NCI-H2196 treated with DMSO at 0.1 percent for 48 hours (cell line): ENCODE measurements at regions not wholly inside any gene's neighbourhood (a gene's known extent, or its start where the extent isn't known, plus 50 kb on each side); places are given as distances from the start of the nearest gene placed in this dataset.
"Not testable (repeated sequence)": the region's sequence is repeated elsewhere in the genome, so short reads cannot be mapped to it uniquely, and the experiment has no call there.

ENCODE experiments used
- DNase-seq: peaks from one replicate; lab custom pipeline; 2025; ENCODE audit not compliant: unreplicated experiment; lab: John Stamatoyannopoulos, UW

DNA sequence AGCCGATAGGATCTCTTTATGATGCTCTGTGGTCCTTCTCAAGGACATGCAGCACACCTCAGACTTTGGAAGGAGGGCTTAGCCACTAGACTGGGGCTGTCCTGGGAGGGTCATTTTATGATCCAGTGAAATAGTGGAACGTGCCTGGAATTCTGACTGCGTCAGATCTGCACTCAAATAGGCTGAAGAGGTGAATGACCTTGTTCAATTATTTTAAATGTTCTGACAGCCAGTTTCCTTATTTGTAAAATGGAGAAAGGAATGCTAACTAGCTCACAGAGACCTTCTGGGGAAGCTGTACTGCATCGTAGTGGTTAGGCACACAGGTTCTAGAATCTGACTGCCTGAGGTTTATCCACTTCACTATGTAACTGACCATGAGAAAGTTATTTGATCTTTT, 587.5 kb downstream of the MAFB start:
- no peak for DNase-seq

DNA sequence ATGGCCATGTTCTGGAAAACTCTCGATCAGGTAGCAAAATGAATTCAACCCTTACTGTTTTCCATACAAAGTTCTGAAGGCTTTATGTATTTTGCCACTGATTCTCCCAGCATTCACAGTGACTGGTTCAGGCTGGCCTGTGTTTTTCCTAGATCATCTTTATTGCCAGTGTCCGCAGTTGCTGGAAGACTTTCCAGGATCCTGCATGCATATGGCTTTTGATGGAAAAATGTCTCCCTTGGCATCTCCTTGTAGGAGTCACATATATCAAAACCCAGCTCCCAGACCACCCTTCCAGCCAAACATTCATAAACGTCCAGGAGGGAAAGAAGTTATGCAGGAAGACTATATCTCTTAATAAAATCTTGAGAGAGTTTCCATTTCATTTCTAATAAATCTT, 588.8 kb downstream of the MAFB start:
- no peak for DNase-seq

GRCh38 chr20:40090236-40090635, 598.8 kb downstream of the MAFB start:
- DNase-seq: no peak

DNA sequence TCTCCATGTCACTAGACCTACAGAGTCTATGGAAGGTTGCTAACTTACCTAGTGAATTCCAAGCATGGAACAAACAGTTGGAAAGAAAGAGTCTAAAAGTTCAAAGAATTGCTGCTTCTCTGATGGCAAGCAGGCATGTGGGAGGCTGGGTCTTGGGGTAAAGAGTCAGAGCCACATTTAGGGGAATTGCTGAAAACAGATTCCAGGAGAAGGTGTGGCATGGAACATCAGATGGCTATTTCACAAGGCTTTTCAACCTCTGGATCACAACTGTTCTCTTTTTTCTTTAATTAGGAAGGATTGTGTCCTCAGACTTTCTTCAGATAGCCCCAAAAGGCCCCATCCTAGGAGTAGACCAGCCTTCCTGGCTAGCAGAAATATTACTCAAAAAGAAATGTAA, 601.5 kb downstream of the MAFB start:
- DNase-seq: no peak

DNA sequence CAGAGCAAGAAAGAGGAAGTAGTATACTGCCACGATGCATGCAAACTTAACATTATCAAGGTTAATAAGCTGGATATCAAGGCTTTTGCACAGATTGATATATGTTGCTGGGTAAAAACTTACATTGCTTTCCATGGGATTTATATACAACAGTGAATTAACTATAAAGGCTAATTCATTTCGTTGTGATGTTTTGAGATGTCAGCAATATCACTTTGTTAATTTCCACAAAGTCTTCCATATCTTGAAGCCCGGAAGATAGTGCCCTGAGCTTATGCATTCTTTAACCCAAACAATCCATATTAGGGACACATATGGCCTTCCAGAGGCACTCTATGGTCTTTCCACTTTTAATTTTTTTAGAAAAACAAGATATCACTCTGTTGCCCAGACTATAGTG, 603.5 kb downstream of the MAFB start:
- DNase-seq: no peak

DNA sequence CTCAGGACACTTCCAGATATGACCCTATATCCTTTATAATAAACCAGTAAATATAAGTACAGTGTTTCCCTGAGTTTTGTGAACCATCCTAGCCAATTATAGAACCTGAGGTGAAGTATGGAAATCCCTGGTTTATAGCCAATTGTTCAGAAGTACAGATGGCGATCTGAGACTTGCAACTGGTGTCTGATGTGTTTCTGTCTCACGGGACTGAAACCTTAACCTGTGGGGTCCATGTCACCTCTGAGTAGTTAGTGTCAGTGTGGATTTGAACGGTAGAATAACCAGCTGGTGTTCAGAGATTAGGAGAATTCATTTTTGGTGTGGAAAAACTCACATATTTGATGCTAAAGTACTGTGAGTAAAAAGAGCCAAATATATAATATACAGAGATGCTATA, 606.6 kb downstream of the MAFB start:
- no peak for DNase-seq

DNA sequence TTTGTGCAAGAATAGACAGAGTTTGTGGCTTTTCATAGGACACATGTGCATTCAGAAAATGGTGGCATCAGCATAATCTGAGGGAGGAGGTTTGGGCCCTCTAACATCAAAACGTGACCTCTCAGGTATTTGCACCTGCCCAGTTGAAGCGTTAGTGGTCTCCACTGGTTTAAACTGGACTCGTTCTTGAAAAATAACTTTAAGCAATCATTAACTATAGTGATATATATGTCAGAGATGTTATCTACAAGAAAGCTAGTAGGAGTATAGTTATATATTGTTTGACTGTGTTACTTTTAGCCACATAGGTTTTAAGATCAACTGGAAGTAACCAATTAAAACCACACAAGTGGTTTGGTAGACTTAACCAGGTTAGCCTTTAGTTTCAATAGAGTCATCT, 607.4 kb downstream of the MAFB start:
- no peak for DNase-seq

DNA sequence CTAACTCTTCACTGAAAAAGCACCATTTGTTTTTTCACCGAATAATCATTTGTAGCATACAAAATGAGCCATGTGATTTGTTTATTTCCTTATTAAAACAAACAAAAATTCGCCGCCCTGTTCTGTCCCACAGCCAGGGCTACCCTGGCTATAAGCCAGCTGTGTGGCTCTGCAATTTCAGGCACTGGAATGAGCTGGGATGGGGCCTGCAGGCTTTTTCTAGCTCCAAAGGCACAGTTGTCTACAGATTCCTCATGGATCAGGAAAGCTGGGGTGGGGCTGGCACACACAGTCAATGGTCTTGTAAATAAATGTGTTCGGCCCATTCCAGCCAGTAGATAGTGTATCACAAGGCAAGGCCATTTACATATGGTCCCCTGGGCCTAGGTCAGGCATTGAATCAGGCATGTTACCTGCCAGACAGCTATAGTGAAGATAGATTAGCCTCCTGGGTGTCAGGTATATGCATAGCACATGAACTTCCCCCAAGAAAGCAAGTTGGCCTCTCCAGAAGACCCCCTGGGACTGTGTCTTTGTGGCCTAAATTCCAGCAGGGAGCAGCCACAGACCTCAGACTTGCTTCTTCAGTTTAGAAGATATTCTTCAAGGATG, 608.9 kb downstream of the MAFB start:
- no peak for DNase-seq

DNA sequence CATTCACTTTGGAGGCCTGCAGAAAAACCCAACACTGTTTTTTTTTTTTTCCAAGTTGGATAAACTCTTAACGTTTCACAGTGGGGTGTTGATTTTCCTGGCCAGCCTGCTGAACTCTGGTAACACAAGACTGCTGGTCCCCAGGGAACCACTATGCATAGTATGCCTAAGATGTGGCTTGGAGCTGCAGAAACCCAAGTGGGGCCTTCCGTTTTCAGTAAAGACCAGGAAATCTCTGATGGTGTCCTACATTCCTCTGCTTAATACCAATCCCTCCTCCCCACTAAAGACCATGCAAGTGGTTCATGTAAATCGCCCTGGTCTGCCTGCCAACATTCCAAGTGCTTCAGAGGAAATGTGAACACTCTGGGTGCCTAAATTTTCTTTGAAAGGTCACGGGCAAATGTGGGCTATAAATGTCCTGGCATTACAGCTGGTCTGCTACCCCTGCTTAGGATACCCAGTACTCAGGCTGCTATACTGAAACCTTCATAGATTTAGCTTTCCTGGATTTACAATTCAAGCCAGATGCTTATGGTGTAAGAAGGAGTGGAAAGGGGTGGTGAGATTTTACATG, 615.4 kb downstream of the MAFB start:
- no peak for DNase-seq

GRCh38 chr20:40072907-40073306, 616.1 kb downstream of the MAFB start:
- DNase-seq: no peak

DNA sequence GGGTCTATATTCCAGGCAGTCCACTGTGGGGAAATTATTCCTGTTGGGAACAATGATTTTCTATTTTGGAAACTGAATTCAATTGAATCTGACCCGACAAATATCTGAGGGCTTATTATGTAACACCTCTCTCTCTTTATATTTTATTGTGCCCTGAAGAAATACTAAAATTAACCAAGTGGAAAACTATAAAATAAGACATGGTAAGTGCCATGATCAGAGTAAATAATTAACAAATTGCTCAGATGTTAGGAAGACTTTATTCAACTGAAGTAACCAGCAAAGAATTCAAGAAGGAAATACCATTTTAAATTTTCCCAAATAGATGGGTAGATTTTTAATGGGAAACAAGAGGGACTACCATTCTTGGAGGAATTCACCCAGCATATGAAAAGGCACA, 632.9 kb downstream of the MAFB start:
- no peak for DNase-seq

- DNase-seq: no peak
These were observed 633.3 kb downstream of the MAFB start for GRCh38 chr20:40055711-40056110.

DNA sequence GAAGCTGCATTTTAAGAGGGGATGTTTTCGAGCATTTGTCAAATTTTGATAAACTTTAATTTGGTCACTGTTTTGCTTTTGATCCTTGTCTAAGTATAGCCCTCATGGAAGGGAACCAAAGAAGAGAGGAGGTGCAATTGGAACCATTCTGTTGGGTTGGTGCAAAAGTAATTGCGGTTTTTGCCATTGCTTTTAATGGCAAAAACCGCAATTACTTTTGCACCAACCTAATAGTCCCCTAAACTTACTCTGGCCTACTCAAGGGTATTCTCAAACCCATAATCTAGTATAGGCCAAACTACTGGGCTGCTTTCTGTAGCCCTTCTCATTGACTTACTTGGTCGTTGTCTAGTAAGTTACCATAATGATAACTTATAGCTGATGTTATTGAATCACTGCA, 634.7 kb downstream of the MAFB start:
- DNase-seq: no peak

GRCh38 chr20:40050596-40050995, 638.4 kb downstream of the MAFB start:
- no peak for DNase-seq

GRCh38 chr20:40049854-40050253, 639.2 kb downstream of the MAFB start:
- no peak for DNase-seq

DNA sequence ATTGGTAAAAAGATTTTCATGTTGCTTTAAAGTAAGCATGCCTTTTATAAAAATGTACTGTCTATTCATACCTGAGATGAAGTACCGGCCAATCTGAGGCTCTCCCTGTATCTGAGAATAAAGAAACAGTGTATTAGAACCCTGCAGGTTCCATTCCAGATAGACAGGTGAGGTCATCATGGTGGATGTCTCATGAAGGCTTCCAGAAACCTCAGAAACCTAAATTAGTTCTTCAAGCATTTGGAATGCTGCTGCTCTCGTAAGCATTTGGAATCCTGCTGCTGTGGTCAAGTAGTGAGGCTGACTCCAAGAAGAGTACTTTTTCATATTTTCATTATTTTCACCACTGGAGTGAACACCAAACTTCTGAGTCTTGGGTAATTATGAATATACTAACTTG, 642.3 kb downstream of the MAFB start:
- no peak for DNase-seq

DNA sequence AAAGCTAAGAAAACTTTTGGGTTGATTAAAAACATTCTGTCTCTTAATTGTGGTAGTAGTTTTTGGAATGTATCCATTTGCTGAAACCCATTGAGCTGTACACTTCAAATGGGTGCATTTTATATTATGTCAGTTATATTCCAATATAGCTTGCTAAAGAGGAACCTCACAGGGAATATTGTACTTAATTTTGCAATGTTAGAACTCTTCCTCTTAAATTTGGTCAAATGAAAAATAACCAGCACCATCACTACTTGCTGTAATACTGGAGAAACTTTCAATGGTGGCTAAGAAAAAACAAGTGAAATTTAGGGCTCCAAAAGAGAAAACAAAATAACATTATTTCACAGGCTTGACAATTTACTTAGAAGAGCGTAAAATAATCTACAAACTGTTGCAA, 651.5 kb downstream of the MAFB start:
- no peak for DNase-seq

- DNase-seq: no peak
These were observed 659.4 kb downstream of the MAFB start for GRCh38 chr20:40029589-40029988.

GRCh38 chr20:40019510-40019909, 669.5 kb downstream of the MAFB start:
- DNase-seq: no peak

GRCh38 chr20:40017765-40018164, 671.3 kb downstream of the MAFB start:
- no peak for DNase-seq

- DNase-seq: no peak
These were observed 672.1 kb downstream of the MAFB start for GRCh38 chr20:40016890-40017289.

- no peak for DNase-seq
These were observed 672.6 kb downstream of the MAFB start for GRCh38 chr20:40016392-40016791.

DNA sequence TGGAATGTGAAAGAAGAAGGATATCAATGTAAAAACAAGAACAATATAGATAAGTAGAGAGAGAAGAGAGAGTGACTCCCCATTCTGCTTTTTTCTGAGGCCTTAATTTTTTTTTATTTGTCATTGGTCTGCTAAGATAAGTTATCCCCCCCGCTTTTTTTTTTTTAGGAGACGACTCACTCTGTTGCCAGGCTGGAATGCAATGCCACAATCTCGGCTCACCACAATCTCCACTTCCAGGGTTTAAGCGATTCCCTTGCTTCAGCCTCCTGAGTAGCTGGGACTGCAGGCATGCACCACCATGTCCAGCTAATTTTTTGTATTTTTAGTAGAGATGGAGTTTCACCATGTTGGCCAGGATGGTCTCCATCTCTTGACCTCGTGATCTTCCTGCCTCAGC, 677.0 kb downstream of the MAFB start:
- not testable (repeated sequence) for DNase-seq
